ENCODE measurements at regions not wholly inside any gene's neighbourhood (a gene's known extent, or its start where the extent isn't known, plus 50 kb on each side); places are given as distances from the start of the nearest gene placed in this dataset.

DNA sequence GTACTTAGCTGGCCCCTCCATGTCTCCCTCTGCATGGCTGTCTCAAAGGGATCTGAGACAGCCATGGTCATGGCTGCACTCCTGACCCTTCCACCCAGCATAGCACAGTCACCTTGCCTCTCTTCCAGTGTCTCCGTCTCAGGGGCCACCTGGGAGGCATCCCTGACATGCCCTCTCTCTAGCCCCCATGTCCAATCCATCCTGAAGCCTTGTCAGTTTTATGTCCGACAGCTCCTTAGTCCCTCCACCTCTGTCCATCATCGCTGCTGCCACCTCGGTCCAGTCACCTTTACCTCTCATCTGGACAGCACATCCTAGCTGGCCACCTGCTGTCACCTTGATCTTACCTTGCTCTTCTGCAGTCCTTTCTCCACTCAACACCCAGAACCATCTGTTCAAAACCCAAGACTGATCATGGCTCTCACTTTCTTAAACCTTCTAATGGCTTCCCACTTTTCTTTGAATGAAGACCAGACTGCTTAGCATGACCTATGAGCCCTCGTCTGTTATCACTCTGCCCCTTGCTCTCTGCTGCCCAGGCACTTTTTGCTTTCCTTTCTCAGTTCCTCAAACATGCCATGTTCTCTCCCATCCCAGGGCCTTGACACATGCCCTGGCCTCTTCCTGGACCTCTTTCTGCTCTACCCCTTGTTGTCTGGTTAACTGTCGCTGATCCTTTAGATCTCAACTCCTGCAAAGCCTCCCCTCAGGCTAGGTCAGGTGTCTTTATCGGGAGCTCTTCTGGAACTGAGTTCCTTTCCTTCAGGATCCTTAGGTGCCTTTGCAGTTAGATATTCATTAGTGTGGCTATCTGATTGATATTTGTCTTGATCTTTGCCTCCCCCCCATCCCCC, 181.8 kb upstream of the PITX1 start:
- Histone ChIP-seq H3K9me3 (replicated peaks) (no peaks in the 10 kb centered on the region), H3K27me3 (replicated peaks) (no peaks in the 10 kb centered on the region; the same call in 1 of the 2 replicates), H3K4me1 (replicated peaks) (peaks cover 2% of the 10 kb centered on the region; the same call in 1 of the 2 replicates), H3K36me3 (no peaks in the 10 kb centered on the region), H3K4me3 (no peak overlapping the region), H3K27ac (no peak overlapping the region)
- peak in 1 of 2 experiments; percentile 40 for DNase-seq (ENCODE audit: low read depth in 1 of 2, low spot score in 2 of 2)

DNA sequence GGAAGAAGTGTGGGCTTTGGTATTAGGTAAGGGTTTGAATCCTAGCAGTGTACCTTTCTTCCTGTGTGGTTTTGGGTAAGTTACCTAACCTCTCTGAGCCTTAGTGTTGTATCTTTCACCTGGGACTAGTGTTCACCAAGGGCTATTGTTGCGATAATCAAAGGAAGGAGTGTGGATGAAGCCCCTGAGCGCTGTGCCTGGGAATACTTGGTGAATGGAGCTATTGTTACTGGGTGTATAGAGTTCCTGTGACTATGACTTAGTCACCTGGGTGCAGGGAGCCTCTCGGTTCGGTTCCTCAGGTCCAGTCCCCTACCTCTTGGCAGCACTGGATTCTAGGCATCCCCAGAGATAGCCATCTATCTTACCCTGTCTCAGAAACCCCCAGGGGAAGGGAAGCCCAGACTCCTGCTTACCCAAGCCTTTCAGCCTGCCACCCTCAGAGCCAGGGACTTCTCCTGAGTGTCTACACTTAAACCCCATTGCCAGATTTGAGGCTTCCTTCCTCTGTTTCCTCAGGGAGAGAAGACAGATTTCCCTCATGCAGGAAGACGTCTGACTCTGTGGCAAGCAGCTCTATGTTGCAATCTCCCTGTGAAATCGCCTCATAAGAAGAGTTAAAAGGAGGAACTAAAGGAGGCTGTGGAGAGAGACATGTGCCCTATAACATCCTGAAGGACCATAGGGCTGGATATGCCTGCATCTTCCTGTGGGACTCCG, 181.0 kb upstream of the PITX1 start:
- Histone ChIP-seq H3K27ac (no peak overlapping the region), H3K4me1 (replicated peaks) (peaks cover 4% of the 10 kb centered on the region; the same call in 1 of the 2 replicates), H3K27me3 (replicated peaks) (no peaks in the 10 kb centered on the region; the same call in 1 of the 2 replicates), H3K4me3 (no peak overlapping the region), H3K9me3 (replicated peaks) (no peaks in the 10 kb centered on the region), H3K36me3 (no peaks in the 10 kb centered on the region)
- DNase-seq (ENCODE audit: low read depth in 1 of 2, low spot score in 2 of 2), result peak in 1 of 2 experiments; percentile 40

- H3K27me3 ChIP-seq (replicated peaks), result no peaks in the 10 kb centered on the region; the same call in 1 of the 2 replicates
Measured at GRCh38 chr5:135213466-135214239, 179.6 kb upstream of the PITX1 start.

GRCh38 chr5:135213027-135213386, 179.0 kb upstream of the PITX1 start:
- Histone ChIP-seq H3K27me3 (replicated peaks) (no peaks in the 10 kb centered on the region; the same call in 1 of the 2 replicates), H3K27ac (no peak overlapping the region), H3K4me1 (replicated peaks) (peaks cover 24% of the 10 kb centered on the region), H3K4me3 (no peak overlapping the region), H3K9me3 (replicated peaks) (no peaks in the 10 kb centered on the region), H3K36me3 (no peaks in the 10 kb centered on the region)
- DNase-seq (ENCODE audit: low read depth in 1 of 2, low spot score in 2 of 2), result no peak

More at GRCh38 chr5:135213466-135214239, 179.6 kb upstream of the PITX1 start:
- DNase-seq (ENCODE audit: low read depth in 1 of 2, low spot score in 2 of 2), result peak in 1 of 2 experiments; percentile 43
- no peak overlapping the region for H3K27ac ChIP-seq
- H3K36me3 ChIP-seq, result no peaks in the 10 kb centered on the region
- no peaks in the 10 kb centered on the region for H3K9me3 ChIP-seq (replicated peaks)
- H3K4me3 ChIP-seq, result no peak overlapping the region
- peaks cover 18% of the 10 kb centered on the region for H3K4me1 ChIP-seq (replicated peaks)

- H3K27ac ChIP-seq, result no peak overlapping the region
Measured at GRCh38 chr5:135212361-135213026, 178.5 kb upstream of the PITX1 start.

GRCh38 chr5:135211791-135212190, 177.8 kb upstream of the PITX1 start:
- DNase-seq (ENCODE audit: low read depth in 1 of 2, low spot score in 2 of 2), result peak in 1 of 2 experiments; percentile 31
- H3K27ac ChIP-seq, result no peak overlapping the region
- H3K27me3 ChIP-seq (replicated peaks), result no peaks in the 10 kb centered on the region; the same call in 1 of the 2 replicates
- H3K4me1 ChIP-seq (replicated peaks), result peaks cover 31% of the 10 kb centered on the region
- H3K4me3 ChIP-seq, result no peak overlapping the region
- no peaks in the 10 kb centered on the region for H3K9me3 ChIP-seq (replicated peaks)
- H3K36me3 ChIP-seq, result no peaks in the 10 kb centered on the region

More at GRCh38 chr5:135212361-135213026, 178.5 kb upstream of the PITX1 start:
- DNase-seq (ENCODE audit: low read depth in 1 of 2, low spot score in 2 of 2), result no peak
- Histone ChIP-seq H3K4me3 (no peak overlapping the region), H3K36me3 (no peaks in the 10 kb centered on the region), H3K9me3 (replicated peaks) (no peaks in the 10 kb centered on the region), H3K27me3 (replicated peaks) (no peaks in the 10 kb centered on the region; the same call in 1 of the 2 replicates), H3K4me1 (replicated peaks) (peaks cover 29% of the 10 kb centered on the region)

DNA sequence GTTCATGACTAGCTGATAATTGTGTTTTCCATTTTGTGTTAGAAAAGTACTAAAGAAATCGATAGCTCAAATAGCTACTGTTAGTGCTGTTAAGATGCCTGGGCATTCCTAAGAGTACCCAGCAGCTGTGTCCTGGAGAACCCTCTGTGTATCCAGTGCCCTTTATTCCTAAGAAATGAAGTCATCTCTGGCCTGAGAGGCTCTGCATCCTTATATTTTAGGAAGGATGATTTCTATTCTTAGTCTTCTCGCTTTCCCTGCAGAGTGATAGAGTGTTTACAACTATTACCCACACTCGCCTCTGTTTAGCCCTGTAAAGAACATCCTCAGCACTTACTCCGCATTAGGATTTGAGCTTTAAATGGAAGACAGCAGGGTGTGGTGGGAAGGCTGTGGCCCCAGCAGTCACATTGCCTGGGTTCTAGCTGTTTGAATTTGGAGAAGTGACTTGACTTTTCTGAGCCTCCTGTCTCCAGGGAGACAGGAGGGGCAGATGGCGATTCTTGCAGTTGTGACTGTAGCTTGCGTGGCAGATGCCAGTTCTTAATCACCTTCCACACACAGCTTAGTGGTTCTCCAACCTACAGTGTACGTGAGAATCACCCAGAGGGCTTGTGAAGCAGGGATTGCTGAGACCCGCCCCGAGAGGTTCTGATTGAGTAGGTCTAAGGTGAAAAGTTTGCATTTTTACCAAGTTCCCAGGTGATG, 177.2 kb upstream of the PITX1 start:
- Histone ChIP-seq H3K36me3 (no peaks in the 10 kb centered on the region), H3K4me3 (no peak overlapping the region), H3K4me1 (replicated peaks) (peaks cover 31% of the 10 kb centered on the region), H3K27me3 (replicated peaks) (no peaks in the 10 kb centered on the region; the same call in 1 of the 2 replicates), H3K9me3 (replicated peaks) (no peaks in the 10 kb centered on the region), H3K27ac (no peak overlapping the region)
- peak in 1 of 2 experiments; percentile 30 for DNase-seq (ENCODE audit: low read depth in 1 of 2, low spot score in 2 of 2)

DNA sequence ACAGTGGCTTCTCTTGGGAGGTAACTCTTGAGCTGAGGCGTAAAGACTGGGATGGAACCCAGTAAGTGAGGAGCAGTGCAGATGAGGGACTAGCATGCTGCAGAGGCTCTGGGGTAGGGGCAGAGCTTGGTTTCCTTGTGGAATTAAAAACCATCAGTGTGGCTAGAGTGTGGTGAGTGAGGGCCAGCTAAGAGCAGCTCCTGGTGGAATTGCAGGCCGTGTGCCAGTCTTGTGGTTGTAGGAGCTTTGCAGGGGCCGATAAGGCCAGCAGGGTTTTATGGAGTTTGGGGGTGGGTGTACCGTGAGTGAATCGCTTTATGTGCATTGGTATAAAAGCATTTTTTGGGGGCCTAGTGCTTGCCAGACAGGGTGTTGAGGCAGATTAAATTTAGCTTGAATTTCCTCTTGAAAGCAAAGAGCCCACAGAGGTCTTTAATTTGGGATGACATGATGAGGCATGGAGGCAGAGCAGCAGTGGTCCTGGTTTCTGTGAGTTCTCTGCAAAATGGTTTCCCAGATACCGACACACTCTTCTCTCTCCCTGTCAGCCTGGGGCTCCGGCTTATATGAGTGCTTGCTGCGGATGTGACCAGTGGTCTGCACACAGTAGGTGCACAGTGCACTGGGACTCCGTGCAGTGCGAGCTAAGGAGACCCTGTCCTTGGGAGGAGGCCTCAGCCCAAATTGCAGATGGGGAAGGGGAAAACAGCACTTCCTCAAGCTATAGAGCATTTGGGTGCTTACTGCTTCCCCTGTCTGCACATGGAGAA, 176.4 kb upstream of the PITX1 start:
- no peaks in the 10 kb centered on the region for H3K9me3 ChIP-seq (replicated peaks)
- peaks cover 31% of the 10 kb centered on the region for H3K4me1 ChIP-seq (replicated peaks)
- H3K27ac ChIP-seq, result no peak overlapping the region
- peak in 1 of 2 experiments; percentile 42 for DNase-seq (ENCODE audit: low read depth in 1 of 2, low spot score in 2 of 2)
- no peak overlapping the region for H3K4me3 ChIP-seq
- no peaks in the 10 kb centered on the region; the same call in 1 of the 2 replicates for H3K27me3 ChIP-seq (replicated peaks)
- H3K36me3 ChIP-seq, result no peaks in the 10 kb centered on the region

DNA sequence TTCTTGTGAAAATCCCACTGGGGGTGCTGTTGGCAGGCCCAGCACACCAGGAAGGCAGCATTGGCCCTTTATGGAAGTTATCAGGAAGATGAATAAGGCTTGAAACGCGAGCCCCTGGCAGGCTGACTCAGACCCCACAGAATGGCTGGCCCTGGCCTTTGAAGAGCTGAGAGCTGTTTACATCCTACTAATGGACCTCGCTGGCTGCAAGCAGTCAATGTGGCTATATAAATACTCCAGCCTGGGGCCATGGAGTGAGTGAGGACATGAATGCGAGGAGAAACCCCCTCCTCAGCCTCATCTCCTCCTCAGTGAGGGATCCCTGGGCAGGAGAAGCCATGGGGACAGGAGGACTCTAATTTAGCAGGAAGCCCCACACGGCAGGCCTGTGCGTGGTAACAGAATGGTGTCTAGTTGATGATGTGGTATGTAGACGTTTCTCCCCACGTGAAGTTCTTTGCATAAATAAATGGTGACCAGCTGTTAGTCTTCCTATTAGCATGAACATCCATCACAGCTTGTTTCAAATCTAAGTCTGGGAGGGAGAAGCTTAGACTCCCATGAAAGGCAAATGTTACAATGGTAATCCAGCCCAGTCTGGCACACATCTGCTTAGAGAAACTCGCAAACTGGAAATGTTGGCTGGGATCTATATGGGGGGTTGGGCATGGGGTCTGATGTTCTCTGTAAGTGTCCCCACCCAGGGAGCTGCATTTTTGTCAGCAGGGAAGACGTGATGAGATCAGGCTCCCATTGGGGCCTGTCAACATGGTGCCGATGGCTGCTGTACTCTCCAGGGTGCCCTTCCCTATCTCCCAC, 175.1 kb upstream of the PITX1 start:
- no peaks in the 10 kb centered on the region for H3K36me3 ChIP-seq
- DNase-seq (ENCODE audit: low read depth in 1 of 2, low spot score in 2 of 2), result peak; percentile 93 to 97
- no peaks in the 10 kb centered on the region for H3K27me3 ChIP-seq (replicated peaks)
- peaks cover 35% of the 10 kb centered on the region for H3K4me1 ChIP-seq (replicated peaks)
- H3K4me3 ChIP-seq, result no peak overlapping the region
- H3K9me3 ChIP-seq (replicated peaks), result no peaks in the 10 kb centered on the region
- peak overlapping the region; percentile 20 for H3K27ac ChIP-seq

DNA sequence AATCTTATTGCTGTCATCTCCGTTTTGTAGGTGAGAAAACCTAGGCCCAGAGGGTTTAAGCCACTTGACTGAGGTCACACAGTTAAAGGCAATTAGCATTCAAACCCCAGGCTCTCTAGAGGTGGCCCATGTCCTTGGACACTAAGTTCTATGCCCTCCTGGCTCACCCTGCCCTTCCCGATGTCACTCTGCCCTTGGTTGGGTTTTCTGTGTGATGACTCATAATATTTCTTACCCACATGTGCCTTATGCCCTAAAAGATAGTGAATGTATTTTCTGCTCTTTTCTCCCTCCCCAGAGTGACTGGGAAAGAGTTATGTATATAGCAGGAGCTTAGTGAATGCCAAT, 174.5 kb upstream of the PITX1 start:
- Histone ChIP-seq H3K4me1 (replicated peaks) (peaks cover 40% of the 10 kb centered on the region), H3K27me3 (replicated peaks) (no peaks in the 10 kb centered on the region), H3K27ac (peak overlapping the region; percentile 20), H3K9me3 (replicated peaks) (no peaks in the 10 kb centered on the region), H3K36me3 (no peaks in the 10 kb centered on the region), H3K4me3 (no peak overlapping the region)
- no peak for DNase-seq (ENCODE audit: low read depth in 1 of 2, low spot score in 2 of 2)

GRCh38 chr5:135207866-135208265, 173.8 kb upstream of the PITX1 start:
- no peaks in the 10 kb centered on the region for H3K27me3 ChIP-seq (replicated peaks)
- H3K4me3 ChIP-seq, result no peak overlapping the region
- H3K36me3 ChIP-seq, result no peaks in the 10 kb centered on the region
- no peak overlapping the region for H3K27ac ChIP-seq
- peaks cover 40% of the 10 kb centered on the region for H3K4me1 ChIP-seq (replicated peaks)
- DNase-seq (ENCODE audit: low read depth in 1 of 2, low spot score in 2 of 2), result peak; percentile 56 to 69
- no peaks in the 10 kb centered on the region for H3K9me3 ChIP-seq (replicated peaks)

All from SJSA1 (cell line).